ENCODE measurements at regions not wholly inside any gene's neighbourhood (a gene's known extent, or its start where the extent isn't known, plus 50 kb on each side); places are given as distances from the start of the nearest gene placed in this dataset.

GRCh38 chr4:123740236-123740635, 343.6 kb downstream of the SPRY1 start:
- no peak for TF ChIP-seq CTCF (conservative IDR thresholded peaks at IDR 0.05)
- H3K27ac Mint-ChIP-seq (ENCODE audit: unreplicated experiment): no peak overlapping the region
- H3K9me3 Mint-ChIP-seq: peaks cover 2% of the 10 kb centered on the region
- peaks cover 3% of the 10 kb centered on the region for H3K36me3 Mint-ChIP-seq (ENCODE audit: low read depth)
- H3K4me1 Mint-ChIP-seq: peaks cover 42% of the 10 kb centered on the region
- no peak overlapping the region for H3K4me3 Mint-ChIP-seq
- no peaks in the 10 kb centered on the region for H3K27me3 Mint-ChIP-seq (ENCODE audit: low read depth)
- no peak for DNase-seq (ENCODE audit: low read depth, low spot score)

- H3K9me3 Mint-ChIP-seq: peaks cover 2% of the 10 kb centered on the region
- H3K4me3 Mint-ChIP-seq: no peak overlapping the region
- TF ChIP-seq CTCF (conservative IDR thresholded peaks at IDR 0.05): no peak
- no peak for DNase-seq (ENCODE audit: low read depth, low spot score)
- no peaks in the 10 kb centered on the region for H3K27me3 Mint-ChIP-seq (ENCODE audit: low read depth)
- H3K4me1 Mint-ChIP-seq: peaks cover 38% of the 10 kb centered on the region
- peak overlapping the region; percentile 79 for H3K27ac Mint-ChIP-seq (ENCODE audit: unreplicated experiment)
- H3K36me3 Mint-ChIP-seq (ENCODE audit: low read depth): peaks cover 3% of the 10 kb centered on the region
Observed at GRCh38 chr4:123741906-123742305, 345.3 kb downstream of the SPRY1 start.

- Mint-ChIP-seq H3K4me1 (peaks cover 47% of the 10 kb centered on the region), H3K27me3 (ENCODE audit: low read depth) (no peaks in the 10 kb centered on the region), H3K4me3 (no peak overlapping the region), H3K27ac (ENCODE audit: unreplicated experiment) (no peak overlapping the region), H3K9me3 (peaks cover 2% of the 10 kb centered on the region), H3K36me3 (ENCODE audit: low read depth) (peaks cover 3% of the 10 kb centered on the region)
- no peak for DNase-seq (ENCODE audit: low read depth, low spot score)
- TF ChIP-seq CTCF (conservative IDR thresholded peaks at IDR 0.05): no peak
Observed at GRCh38 chr4:123743848-123744247, 347.3 kb downstream of the SPRY1 start.

GRCh38 chr4:123744664-123745290, 348.2 kb downstream of the SPRY1 start:
- peak overlapping the region; percentile 81 for H3K27ac Mint-ChIP-seq (ENCODE audit: unreplicated experiment)

GRCh38 chr4:123747016-123747415, 350.4 kb downstream of the SPRY1 start:
- Mint-ChIP-seq H3K9me3 (peaks cover 2% of the 10 kb centered on the region), H3K27ac (ENCODE audit: unreplicated experiment) (no peak overlapping the region), H3K27me3 (ENCODE audit: low read depth) (no peaks in the 10 kb centered on the region), H3K36me3 (ENCODE audit: low read depth) (no peaks in the 10 kb centered on the region), H3K4me1 (peaks cover 47% of the 10 kb centered on the region), H3K4me3 (no peak overlapping the region)
- no peak for DNase-seq (ENCODE audit: low read depth, low spot score)
- TF ChIP-seq CTCF (conservative IDR thresholded peaks at IDR 0.05): no peak

More at GRCh38 chr4:123744664-123745290, 348.2 kb downstream of the SPRY1 start:
- TF ChIP-seq CTCF (conservative IDR thresholded peaks at IDR 0.05): no peak
- Mint-ChIP-seq H3K27me3 (ENCODE audit: low read depth) (no peaks in the 10 kb centered on the region), H3K9me3 (peaks cover 2% of the 10 kb centered on the region), H3K36me3 (ENCODE audit: low read depth) (no peaks in the 10 kb centered on the region), H3K4me3 (no peak overlapping the region), H3K4me1 (peaks cover 53% of the 10 kb centered on the region)
- no peak for DNase-seq (ENCODE audit: low read depth, low spot score)
